ENCODE measurements at regions not wholly inside any gene's neighbourhood (a gene's known extent, or its start where the extent isn't known, plus 50 kb on each side); places are given as distances from the start of the nearest gene placed in this dataset.

DNA sequence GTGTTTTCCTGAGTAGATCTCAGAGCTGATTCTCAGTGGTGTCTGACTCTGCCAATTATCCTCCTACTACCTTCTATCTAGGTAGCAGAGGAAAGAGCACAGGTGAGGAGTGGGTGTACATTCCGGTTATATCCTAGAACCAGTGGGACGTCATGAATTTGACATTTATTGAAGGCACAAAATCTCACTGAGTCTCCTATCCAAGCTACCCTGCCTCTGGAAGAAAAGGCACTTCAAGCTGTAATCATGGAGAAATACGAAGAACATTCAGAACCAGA is 952.2 kb downstream of the TUSC7 start:
- DNase-seq (ENCODE audit: low spot score), result no peak

DNA sequence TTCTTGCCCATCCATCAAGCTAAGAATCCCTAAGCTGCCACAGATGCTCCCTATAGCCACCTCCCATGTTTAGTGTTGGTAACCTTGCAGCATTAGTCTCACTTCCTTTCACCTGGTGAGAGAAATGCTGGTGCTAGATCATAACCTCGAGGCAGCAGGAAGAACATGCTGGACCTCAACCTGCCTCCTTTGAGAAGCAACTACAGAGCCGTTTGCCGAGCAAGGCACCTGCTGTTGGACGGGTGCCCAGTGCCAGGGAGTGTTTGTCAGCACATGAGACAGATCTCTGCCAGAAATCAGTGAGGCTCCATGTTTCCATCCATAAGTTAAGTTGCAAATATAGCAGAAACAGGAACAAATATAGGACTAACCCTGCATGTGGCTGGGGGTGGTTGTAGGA is 955.7 kb downstream of the TUSC7 start:
- no peak for DNase-seq (ENCODE audit: low spot score)

GRCh38 chr3:117666325-117666724 is 956.7 kb downstream of the TUSC7 start:
- no peak for DNase-seq (ENCODE audit: low spot score)

- no peak for DNase-seq (ENCODE audit: low spot score)
These were observed 957.2 kb downstream of the TUSC7 start for GRCh38 chr3:117666812-117667211.

DNA sequence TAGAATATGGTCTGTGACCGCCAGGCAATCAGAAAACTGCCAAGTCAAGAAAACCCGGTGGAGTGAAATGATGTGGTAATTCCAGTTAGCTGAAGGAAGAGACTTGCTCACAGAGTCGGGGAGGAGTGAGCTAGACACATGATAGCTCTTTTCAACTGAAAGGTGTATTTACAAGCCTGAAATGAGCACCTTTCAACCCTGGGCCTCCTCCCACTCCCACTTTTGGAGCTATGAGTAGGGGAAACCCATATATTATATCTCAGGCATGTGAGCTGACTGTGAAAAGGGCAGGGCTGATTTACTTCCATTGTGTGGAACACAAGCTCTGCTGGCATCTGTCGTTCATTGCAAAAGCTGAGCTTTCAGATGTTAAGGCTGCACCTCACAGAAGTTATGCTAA is 960.2 kb downstream of the TUSC7 start:
- DNase-seq (ENCODE audit: low spot score), result no peak

GRCh38 chr3:117671722-117672318 is 962.2 kb downstream of the TUSC7 start:
- no peak for DNase-seq (ENCODE audit: low spot score)

GRCh38 chr3:117674321-117674720 is 964.7 kb downstream of the TUSC7 start:
- DNase-seq (ENCODE audit: low spot score), result no peak

GRCh38 chr3:117681619-117682018 is 972.0 kb downstream of the TUSC7 start:
- DNase-seq (ENCODE audit: low spot score), result no peak

DNA sequence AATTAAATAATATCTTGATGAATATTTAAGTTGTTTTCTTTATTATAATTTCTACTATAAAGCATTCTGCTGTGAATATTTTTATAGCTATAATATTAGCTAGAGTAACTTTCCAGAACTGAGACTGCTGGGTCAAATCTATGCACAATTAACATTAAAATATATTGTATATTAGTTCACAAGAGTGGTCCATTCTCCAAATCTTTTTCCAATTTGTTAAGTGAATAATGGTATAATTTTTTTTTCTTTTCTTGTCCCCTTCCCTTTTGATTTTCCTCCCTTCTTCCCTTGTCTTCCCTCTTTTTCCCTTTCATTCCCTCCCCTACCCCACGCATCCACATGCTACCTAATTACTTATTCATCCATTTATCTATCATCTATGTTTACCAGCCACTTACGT is 977.5 kb downstream of the TUSC7 start:
- DNase-seq (ENCODE audit: low spot score), result no peak

DNA sequence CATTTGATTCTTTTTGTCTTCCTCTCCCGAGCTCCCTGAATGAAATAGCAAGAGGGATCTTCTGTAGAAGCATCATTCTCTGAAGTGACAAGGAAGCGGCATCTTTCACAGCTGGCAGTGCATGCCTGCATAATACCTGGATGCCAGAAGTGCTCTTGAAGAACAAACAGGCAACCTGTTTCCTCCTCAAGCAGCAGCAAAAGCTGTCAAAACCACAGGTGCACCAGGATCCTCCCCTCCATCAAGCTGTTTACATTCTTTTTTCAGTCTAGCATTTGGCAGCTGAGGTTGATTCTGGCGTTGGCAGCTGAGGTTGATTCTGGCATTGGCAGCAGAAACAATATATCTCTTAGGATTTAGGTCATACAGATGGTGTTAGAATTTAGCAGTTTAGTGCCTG is 979.0 kb downstream of the TUSC7 start:
- no peak for DNase-seq (ENCODE audit: low spot score)

DNA sequence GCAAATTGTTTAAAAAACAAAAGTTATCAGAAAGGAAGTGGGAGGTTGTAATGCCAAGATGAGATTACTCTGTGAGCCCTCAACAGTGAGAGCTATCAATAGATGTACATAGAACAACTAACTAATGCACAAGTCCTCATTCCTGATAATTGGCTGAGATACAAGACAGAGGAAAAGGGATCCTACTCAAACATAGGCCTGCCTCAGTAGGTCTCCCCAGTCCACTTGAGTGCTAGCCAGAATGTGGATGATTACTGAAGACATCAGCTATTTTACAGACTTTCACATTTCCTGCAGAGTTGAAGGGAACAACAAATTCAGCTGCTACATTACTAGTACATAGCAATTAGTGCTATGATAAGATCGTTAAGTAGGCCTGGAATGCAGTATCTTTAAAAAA is 981.9 kb downstream of the TUSC7 start:
- DNase-seq (ENCODE audit: low spot score), result no peak

GRCh38 chr3:117692416-117692995 is 982.9 kb downstream of the TUSC7 start:
- DNase-seq (ENCODE audit: low spot score), result no peak

DNA sequence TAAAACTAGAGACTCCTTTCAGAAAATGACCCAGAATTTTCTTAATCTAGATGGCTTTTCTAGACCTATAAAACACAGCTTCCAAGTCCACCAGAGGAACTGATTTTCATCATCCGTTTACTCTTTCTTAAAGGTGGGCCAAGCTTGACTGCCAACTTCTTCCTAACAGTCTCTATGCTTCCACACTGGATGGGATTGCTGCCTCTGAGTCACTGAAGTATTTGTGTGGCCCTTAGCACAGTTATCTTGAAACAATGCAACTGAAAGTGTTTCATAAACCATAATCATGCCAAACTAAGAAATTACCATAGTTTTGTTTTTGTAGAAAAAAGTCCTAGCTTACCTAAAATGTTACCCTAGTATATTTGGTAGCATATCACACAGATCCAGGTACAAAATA is 985.7 kb downstream of the TUSC7 start:
- DNase-seq (ENCODE audit: low spot score), result no peak

- no peak for DNase-seq (ENCODE audit: low spot score)
These were observed 986.5 kb downstream of the TUSC7 start for GRCh38 chr3:117695871-117696645.

- no peak for DNase-seq (ENCODE audit: low spot score)
These were observed 987.4 kb downstream of the TUSC7 start for GRCh38 chr3:117696851-117697407.

GRCh38 chr3:117699058-117699457 is 989.5 kb downstream of the TUSC7 start:
- no peak for DNase-seq (ENCODE audit: low spot score)

- no peak for DNase-seq (ENCODE audit: low spot score)
These were observed 991.2 kb downstream of the TUSC7 start for GRCh38 chr3:117700573-117701360.

DNA sequence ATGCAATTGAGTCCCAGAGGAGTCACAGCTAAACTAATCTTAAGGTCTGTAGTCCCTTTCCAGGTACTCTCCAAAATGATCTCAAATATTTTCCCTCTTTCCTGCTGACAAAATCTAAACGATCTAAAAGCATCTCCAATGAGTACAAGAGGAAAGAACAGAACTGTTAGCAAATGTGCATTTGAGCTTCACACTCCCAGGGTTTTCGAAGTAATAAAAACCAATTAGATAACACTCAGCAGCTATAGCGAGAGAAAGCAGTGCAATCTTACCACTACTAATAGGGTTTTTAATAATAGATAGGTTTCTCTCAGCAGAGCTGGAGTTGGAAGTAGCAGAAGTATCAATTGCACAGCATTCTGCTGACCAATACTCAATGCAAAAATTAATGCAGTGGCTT is 995.4 kb downstream of the TUSC7 start:
- no peak for DNase-seq (ENCODE audit: low spot score)

- no peak for DNase-seq (ENCODE audit: low spot score)
These were observed 996.5 kb downstream of the TUSC7 start for GRCh38 chr3:117706037-117706436.

DNA sequence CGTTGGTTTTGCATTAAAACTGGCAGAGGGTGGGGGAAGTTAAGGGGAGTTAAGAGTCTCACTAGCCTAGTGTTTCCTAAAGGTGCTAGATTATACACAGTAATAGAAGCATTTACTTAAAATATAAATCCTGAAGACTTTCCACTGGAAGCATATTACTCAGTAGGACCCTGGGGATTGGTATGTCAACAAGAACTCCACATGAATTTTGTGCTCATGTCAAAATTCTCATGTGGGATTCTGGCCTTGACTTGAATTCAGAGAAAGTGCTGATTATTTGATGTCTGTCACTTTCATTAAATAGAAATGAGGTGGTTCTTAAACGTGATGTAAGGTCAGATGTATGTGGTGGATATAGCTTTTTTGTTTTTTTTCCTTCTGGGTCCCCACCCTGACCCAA is 997.2 kb downstream of the TUSC7 start:
- no peak for DNase-seq (ENCODE audit: low spot score)

DNA sequence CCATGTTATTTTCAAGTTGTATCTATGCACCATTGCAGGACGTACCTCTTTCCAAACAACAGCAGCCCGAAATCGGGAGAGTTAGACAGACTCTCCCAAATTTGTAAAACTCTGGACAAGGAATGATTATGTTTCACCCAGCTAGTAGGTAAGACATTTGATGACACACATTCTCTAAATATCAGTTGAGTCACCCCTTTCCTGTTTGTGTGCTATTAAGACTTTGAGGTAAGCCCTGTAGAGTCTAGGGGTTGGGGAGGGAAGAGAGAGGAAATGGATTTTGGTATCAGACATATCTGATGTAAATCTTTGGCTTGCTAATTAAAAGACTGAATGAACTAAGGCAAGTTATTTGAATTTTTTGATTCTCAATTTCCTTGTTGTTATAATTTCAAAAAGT is 999.0 kb downstream of the TUSC7 start:
- no peak for DNase-seq (ENCODE audit: low spot score)

GRCh38 chr3:117709108-117709507 is 999.5 kb downstream of the TUSC7 start:
- no peak for DNase-seq (ENCODE audit: low spot score)

GRCh38 chr3:117710501-117710900 is 1000.9 kb downstream of the TUSC7 start:
- DNase-seq (ENCODE audit: low spot score), result no peak

Data from hematopoietic multipotent progenitor cell treated with erythropoietin and hydrocortisone succinate and interleukin-3 and kit ligand, for 15 days (in vitro differentiated cells).